Activated T-cell treated with anti-CD3 and anti-CD28 coated beads for 48 hours (primary cell): ENCODE measurements at regions not wholly inside any gene's neighbourhood (a gene's known extent, or its start where the extent isn't known, plus 50 kb on each side); places are given as distances from the start of the nearest gene placed in this dataset.

Source experiments
- DNase-seq: peaks from one replicate; pipeline ENCODE4 v3.0.0-alpha.2; 2020; ENCODE audit warnings: low read depth

DNA sequence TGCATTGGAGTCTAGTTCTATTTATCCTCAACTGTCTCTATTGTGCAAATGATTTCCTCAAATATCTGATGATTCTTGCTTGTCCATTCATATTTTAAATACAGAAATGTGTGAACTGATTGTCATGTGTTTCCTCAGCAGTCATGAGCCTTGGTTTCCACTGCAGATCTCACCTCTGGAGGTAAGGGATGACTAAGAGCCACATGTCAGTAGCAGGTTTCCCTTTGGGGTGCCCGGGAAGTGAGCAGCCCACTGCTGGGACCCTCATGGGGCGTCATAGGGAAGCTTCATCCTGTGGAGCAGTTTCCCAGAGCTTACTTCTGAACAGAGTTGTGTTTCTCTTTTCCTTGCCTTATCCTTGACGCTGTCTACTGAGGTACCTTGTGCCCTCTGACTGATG lies 149.2 kb upstream of the TOPAZ1 start:
- no peak for DNase-seq

DNA sequence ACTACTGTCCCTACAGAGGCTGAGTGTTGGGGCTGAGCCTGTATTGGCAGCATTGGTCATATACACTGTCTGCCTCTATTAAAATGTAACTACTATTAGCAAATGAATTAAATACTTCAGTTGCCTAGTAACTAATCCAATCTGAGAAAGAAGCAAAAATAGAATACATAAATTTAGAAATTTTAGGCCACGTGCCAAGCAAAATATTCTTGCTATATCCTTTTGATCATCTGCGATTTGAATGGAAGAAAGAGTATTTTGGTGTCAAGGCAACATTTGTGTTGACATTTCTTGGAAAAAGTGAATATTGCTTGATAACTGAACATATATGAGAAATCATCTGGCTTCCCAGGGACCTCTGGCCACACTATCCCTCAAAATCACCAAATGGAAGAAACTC lies 148.2 kb upstream of the TOPAZ1 start:
- no peak for DNase-seq

DNA sequence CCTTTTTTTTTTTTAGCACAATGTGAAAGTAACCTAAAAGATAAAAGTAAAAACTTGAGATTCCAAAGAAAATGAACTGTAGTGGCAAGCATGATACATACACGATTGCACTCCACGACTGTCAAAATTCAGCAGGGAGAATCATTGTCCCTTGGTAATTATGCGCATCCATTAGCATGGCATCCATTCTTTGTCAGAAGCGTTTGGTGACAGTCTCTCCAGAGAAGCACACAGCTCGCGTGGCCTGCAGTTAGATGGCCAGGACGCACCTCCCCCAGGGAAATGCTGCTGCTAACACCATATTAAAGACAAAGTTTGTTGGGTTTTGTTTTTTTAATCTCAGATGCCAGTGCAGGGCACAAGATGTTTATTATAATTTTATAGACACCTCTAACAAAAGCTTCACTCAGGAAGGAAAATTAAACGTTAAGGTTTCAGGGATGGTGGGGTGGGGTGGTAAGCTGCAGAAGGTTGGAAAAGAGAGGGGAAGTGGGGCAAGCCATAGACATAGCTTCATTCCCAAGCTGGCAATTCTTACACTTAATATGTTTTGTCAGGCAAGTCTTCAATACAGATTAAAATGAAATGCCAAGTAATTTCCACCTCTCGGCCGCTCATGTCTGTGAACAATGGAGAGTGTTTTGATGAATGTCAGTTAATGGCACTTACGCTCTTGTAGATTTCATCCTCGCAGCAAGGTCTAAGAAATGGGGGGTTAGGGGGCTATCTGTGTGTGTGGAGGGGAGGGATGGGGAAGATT lies 142.8 kb upstream of the TOPAZ1 start:
- no peak for DNase-seq

DNA sequence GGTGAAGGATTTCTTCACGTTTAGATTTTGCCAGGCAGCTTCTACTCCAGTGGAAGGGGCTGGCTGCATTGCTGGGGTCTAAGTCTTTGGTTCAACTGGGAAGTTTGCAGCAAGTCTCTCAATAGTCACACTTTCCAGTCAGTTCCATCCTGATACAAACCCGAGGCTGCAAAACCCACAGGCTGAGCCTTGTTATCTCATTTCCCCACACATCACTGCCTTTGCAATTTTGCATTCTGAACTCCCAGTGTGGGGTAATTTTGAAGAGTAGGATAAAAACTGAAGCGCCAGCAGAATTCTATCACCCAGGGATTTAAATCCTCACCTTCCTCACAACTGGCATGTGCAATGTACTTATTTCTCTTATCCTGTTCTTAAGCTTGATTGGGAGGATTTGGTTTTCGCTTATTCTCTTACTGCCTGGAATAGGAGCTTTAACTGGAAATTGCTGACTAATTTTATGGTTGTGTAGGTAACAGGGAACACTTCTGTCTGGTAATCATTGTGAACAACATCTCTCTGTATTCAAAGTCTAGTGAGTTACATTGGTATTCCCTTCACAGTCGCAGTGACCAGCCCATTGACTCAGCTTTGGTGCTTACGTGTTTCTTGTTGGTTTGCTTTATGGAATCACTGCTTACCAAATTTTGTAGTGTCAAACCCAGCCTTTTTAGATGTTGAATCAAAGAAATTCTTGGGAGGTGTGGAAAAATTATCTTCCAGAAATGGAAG lies 142.0 kb upstream of the TOPAZ1 start:
- no peak for DNase-seq

DNA sequence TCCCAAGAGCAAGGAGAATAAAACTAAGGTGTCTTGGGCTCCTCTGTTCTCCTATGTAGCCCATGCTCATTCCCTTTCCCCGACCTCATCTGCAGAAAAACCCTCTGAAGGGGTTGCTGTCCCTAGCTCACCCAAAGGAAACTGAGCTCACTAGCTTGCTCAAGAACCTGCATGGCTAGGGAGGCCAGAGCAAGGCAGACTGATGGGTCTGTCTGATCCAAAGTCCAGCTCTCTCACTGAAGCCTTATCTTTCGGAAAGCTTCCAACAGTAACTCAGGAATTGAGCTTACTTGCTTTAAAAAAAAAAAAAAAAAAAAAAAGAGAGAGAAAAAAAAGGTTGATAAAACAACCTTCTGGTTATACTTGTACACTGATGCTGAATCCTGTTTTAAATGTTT lies 141.4 kb upstream of the TOPAZ1 start:
- no peak for DNase-seq

DNA sequence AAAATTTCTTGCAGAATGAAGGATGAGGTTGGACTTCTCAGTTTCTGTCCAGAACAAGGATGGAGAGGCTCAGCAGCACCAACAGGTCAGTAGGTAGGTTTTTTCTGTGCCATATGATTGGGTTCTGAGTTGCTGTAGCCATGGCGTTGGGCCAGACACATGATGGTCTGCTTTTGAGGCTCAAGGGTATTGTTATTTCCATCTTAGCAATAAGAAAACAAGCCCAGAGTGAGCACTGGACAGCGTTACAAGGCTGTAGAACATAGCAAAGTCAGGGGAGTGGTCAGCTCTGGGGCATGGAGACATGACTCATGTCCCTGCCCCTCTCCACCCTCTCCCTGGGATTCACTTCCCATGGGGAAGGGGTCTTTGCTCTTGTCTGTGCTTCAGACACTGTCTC lies 137.6 kb upstream of the TOPAZ1 start:
- DNase-seq = no peak

DNA sequence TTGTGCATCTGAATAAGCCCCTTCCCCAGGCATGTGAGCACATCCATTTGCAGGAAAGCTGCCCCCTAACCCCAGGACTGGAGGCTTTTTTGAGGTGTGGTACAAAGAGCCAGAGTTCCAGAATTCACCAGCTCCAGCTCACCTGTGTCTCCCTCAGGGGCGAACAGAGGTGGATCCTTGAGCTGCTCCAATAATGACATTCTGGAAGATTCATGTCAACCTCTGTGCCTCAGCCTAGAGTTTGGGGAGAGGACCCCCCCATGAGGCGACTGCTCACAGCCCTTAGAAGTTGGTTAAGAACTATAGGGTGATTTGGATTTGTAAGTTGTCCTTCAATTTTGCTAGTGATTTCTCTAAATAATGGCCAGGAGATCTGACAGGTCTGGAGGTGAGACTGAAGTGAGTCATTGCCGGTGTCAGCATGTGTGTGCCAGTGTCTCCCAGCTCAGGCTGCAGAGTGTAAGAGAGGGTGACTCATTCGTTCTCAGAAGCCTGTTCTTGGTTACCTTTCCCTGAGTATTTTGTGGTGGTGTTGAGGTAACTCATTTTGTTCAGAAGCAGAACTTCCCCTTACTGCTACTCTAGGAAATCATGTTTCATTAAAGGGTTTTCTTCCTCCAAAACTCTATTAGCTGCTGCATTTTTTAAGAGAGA lies 136.9 kb upstream of the TOPAZ1 start:
- peak; percentile 36 for DNase-seq

DNA sequence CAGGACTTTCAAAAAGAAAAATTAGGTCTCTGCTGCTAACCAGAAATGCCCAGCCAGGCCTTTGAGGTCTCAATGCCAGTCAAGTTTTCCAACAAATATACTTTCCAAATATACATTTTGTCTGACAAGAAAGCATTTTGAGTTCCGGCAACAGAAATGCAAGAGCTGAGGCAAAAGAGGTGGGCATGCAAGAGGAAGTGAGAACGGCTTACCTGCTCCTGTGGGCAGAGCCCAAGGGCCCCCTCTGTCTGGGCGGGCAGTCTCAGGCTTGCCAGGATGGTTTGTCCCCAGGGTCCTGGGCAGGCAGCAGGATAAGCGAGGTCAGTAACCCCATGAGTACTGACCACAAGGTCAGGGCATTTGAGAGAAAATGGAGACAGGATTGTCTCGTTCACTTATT lies 136.1 kb upstream of the TOPAZ1 start:
- no peak for DNase-seq

DNA sequence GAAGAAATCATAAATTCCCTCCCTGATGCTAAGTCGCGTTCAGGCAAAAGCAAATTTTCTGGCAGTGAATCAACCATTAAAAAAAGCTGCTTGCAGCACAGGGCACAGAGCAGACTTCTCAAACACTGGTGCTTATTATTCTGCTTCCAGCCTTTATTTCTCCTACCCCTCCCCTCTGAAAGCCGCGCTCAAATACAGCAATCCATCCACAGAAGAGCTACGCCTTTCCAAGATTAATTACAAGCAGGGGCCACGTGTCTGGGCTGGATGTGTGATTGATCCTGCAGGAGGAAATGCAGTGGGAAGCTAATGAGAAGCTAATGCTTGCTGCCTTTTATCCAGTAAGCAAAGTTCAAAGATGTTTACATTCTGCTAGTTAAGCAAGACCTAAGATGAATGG lies 134.9 kb upstream of the TOPAZ1 start:
- no peak for DNase-seq

DNA sequence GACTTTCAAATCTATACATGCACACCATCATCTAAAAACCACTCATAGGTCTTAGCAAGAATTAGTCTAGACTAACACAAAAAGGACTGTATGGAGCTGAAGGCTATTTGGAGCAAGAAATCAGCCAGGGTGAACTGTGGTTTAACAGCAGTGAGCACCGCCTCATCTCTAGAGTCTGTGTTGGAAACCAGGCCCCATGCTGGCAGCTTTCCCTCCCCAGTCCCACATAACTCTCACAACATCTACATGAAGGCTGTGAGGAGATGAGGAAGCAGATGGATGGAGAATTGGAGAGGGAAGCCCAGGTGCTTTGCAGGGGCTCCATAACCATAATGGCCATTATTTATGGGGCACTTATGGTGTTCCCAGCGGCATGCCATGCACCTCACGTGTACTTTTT lies 133.2 kb upstream of the TOPAZ1 start:
- no peak for DNase-seq

DNA sequence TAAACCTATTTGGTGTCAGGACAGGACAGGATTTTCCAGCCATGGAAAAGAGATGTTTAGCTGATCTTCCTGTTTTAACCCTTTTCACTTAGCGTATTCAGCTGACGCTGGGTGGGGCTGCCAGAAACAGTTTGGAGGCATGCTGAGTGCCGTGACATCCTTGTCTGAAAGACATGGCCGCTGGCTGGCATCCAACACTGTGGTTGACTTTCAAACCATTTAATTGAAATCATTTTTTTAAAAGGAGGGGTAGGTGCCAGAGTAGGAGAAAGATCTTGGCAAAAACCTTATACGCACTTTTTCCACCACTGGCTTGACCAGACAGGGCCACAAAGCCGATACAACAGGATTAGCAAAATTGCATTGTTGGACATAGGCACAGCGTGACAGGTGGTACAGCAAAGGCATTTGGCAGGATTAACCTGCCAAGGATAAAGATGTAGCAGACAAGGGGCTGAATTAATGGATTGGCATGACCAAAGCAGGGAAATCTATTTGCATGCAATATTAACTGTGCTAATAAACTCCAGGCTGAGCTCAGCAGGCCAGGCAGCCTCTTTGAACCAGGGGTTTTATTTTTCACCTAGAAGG lies 131.8 kb upstream of the TOPAZ1 start:
- DNase-seq = no peak

DNA sequence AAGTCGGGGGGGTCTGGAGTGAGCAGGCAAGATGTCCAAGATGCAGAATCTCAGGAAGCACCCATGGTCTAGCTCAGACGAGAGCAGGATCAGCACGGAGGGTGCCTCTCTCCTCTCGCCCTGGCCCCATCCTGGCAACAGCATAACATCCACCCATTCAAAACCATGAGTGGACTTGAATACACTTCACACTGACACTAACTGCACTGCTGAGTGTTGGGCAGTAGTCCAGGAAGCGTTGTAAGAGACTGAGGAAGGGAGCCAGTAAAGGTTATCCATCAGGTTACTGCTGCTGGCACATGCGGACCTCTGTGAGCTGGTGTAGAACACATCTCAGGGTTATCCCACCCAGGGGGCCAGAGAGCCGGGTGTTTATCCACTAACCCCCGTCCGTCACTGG lies 131.0 kb upstream of the TOPAZ1 start:
- DNase-seq = no peak

DNA sequence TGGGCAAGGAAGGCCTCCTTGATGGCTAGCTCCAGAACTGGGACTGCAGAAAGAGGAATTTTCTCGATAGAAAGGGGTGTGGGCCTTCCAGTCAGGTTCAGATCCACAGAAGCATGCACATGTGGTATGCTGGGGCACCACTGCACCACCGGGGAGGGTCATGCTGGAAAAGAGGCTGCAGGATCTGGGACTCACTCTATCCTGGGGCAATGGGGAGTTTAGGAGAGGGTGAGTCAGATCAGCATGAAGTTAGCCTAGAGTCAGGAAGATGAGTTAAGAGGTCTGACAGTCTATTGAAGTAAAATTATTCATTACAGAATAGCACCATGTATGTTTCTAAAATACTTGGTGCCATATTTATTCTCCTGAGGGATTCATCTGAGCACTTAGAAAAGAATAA lies 130.2 kb upstream of the TOPAZ1 start:
- DNase-seq = no peak

DNA sequence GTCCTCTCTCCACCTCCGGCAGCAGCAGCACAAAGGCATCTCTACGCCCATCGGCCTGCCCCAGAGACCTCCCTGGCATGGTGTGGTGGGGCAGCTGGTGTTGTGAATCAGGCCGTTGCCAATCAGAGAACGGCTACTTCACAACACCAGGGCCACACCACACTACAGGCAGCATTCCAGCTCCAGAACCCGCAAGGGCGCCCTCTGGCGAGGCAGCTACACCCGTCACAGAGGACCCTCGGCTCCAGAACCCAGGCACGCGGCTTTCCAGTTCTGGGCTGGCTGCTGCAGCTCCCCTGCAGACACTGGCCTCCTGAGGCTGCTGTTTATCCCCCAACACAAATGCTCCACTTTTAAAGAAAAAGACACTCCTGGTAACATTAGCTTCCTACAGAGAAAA lies 127.5 kb upstream of the TOPAZ1 start:
- DNase-seq = peak; percentile 39

DNA sequence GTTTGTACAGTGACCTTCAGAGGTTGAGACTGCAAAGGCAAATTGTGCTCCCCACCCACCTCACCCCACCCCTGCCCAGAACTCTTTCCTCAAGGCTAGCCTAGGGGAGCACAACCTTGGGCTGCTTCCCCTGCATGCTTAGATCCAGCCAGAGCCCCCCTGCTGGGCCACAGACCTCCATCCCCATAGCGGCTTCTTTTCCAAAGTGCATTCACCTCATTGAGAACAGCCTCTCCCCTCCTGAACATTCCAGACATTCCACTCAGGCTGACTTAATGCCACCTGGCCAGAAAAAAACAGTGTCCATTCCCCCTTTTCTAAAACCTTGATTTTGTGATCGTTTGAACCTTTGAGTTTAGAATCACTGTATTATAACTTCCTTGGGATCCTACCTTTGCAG lies 124.4 kb upstream of the TOPAZ1 start:
- DNase-seq = no peak

DNA sequence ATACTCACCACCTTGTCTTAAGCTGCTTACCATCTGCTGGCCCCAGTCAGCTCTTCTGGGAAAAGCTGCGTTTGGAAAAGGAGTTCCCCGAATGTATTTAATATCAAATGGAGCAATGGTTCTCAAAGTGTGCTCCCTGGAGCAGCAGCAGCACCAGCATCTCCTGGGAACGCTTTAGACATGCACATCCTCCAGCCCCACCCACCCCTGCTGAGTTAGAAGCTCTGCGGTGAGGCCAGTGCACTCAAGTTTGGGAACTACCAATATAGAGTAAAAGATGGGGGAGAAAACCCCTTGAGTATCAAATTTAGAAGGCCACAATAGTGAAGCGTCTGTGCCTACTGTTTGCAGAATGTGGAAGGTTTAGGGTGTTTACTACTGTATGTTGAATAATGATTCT lies 124.0 kb upstream of the TOPAZ1 start:
- DNase-seq = no peak

DNA sequence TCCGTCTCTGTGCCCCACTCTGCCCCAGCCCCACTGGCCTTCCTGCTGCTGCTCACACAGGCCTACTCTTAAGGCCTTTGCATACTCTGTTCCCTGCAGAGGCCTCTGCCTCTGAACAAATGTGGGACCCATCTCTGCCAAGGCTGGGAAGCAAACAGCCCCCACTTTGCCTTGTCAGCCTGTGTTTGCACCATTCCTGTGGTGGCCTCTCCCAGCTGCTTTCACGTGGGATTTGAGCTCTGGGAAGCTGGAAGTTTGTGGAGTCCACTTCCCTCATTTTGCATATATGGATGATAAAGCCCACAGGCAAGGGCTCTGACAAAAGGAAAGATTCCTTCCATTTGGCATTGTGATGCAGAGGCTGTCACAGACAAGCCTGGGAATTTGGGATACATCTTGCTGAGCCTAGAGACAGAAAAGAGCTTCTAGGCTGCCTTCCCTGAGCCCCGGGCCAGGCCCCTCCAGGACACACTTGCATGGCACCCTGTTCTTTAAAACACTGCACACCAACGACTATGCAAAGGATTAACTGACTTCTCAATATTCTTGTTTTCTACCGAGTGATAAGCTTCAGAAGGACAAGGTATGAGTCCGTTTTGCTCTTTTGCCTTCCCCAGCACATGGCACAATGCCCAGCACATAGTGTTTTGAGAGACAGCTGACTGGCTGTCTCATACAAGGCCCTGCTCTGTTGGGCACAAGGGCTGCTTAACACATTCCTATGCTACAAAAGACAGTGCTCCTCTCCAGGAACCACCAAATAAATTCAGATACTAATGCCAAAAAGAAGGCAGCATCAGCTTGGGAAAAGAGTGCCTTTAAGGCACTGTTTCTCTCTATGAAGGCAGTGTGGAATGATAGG lies 120.7 kb upstream of the TOPAZ1 start:
- no peak for DNase-seq

DNA sequence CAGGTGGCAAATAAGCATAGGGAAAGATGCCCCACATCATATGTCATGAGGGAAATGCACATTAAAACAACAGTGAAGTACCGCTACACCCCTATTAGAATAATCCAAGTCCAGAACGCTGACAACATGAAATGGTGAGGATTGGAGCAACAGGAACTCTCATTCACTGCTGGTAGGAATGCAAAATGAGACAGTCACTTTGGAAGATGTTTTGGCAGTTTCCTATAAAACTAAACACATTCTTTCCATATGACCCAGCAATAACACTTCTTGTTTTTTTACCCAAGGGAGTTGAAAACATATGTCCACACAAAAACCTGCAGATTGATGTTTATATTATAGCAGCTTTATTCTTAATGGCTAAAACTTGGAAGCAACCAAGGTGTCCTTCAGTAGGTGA lies 116.4 kb upstream of the TOPAZ1 start:
- DNase-seq = no peak

DNA sequence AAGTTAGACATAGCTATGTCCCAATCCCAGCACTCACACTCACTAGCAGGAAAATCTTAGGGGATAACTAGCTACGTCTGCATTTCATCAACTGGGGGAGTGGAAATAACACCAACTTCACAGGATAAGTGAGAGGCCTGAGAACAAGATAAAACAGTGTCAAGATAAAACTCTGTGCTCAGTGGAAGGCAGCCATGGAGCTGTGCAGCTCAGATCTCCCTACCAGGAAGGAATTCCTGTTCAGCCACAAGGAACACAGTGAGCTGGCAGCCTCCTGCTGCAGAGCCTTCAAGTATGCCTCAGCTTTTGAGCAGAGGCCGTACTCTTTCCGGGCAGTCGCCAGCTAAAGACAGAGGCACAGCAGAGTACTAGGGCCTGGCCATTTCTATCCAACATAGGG lies 115.8 kb upstream of the TOPAZ1 start:
- no peak for DNase-seq

DNA sequence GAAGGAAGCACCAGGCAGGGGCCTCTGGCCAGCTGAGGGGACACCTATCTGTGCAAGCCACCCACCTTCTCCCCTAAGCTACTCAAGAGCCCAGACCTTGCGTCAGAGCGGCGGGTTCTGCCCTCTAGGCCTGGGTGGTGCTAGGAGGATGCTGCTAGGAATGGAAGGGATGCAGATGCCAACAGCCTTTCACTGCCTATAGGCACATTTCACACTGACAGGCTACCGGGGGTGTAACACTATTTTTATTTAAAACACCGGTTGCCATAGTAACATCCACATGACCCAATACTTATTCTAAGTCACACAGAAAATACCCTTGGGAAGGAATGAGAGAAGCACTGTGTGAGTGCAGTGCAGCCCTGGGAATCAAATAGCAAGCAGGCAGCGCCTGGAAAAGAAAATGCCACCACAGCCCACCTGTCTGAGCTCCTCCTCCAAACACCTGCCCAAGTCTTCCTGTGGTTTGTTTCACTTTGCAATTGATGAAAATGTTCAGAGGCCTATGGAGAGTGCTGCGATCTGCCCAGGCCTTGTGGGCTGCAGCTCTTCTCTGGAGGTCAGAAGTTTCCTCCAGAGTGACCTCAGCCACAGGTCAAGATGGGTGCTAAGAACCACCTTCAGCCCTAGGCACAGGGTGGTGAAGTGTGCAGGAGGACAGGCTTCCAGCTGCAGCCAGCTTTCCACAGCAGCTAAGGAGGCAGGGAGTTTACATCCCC lies 113.5 kb upstream of the TOPAZ1 start:
- DNase-seq = no peak

DNA sequence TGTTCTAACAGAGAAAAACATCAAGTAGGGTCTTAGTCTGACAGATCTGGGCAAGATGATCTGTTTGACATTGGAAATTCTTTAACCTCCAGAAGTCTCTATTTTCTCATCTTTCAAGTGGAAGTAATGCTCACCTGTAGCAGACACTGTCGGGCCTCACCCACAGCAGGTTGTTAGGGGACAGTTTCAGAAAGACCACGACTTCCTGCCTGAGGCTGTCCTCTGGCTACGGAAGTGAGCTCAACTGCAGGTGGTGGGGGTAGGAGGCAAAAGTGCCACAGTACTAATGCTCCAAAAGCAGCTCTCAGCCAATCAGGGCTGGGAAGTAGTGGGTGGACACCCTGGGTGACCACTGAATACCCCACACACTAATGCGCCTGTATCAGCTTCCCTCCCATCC lies 111.4 kb upstream of the TOPAZ1 start:
- DNase-seq = no peak
